GM19452 (cell line): ENCODE measurements at regions not wholly inside any gene's neighbourhood (a gene's known extent, or its start where the extent isn't known, plus 50 kb on each side); places are given as distances from the start of the nearest gene placed in this dataset.
"Not testable (repeated sequence)": the region's sequence is repeated elsewhere in the genome, so short reads cannot be mapped to it uniquely, and the experiment has no call there.

Experiments
- ATAC-seq: cut with Tn5 transposase; IDR thresholded peaks from one replicate; pipeline ENCODE4 v1.9.1; 2021; ENCODE audit not compliant: unreplicated experiment

DNA sequence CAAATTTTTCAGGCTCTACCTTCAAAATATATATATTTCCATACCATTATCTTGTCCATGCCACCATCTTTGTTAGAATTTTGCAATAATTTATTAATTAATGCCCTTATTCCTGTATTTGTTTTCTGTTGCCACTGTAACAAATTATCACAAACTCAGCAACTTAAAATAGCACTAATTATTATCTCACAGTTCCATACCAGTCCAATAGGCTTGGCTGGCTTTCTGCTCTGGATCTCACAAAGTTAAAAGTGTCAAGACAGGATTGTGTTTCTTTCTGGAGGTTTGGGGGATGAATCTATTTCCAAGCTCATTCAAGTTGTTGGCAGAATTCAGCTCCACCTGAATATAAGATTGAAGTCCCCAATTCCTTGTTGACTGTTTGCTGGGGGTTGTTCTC is 58.6 kb upstream of the SLC38A4 start:
- no peak for ATAC-seq

DNA sequence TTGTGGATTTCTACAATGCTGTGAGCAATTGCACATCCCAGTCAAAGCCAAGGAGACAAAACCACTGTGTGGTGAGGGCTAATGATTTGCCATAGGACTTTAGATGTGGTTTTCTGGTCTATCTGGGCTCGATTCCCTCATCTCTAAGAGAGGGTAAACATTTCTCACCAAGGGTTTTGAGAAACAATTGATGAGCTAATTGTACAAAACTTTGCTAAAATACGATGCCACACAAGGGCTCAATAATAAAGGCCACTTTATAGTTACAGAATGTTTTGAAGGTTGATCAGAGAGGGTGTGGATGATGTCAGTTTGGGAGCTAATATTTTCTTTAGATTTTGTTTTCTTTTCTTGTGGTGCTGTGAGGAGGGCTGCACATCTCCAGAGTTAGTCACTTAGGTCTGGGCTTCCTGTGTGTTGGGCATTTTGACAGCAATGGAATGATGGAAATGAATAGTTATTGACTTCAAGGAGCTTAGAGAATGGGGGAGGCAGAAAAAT is 60.8 kb upstream of the SLC38A4 start:
- no peak for ATAC-seq

DNA sequence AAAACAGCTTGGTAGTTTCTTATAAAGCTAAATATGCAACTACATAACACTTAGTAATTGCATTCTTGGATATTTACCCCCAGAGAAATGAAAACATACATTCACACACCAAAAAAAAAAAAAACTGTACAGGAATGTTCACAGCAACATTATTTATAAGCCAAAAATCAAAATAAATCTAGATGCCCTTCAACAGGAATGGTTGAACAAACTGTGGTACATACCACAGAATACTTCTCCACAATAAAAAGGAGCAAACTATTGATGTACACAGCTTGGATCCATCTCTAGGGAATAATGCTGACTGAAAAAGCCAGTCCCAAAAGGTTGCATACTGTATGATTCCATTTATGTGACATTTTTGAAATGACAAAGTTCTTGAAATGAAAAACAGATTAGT is 62.1 kb upstream of the SLC38A4 start:
- ATAC-seq: no peak

DNA sequence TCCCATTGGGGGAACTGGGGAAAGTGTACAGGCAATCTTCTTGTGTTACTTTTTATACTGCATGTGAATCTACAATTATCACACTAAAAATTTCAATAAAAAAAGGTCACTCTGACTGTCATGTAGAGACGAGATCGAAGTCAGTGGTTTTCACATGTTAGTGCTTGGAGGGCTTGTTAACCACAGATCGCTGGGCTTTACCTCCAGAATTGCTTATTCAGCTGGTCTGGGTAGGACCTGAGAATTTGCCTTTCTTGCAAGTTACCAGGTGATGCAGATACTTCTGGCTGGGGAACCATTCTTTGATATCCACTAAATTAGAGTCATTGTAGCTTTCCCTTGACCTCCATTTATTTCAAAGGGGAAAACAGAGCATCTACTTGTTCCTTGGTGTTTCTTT is 62.8 kb upstream of the SLC38A4 start:
- ATAC-seq: no peak

DNA sequence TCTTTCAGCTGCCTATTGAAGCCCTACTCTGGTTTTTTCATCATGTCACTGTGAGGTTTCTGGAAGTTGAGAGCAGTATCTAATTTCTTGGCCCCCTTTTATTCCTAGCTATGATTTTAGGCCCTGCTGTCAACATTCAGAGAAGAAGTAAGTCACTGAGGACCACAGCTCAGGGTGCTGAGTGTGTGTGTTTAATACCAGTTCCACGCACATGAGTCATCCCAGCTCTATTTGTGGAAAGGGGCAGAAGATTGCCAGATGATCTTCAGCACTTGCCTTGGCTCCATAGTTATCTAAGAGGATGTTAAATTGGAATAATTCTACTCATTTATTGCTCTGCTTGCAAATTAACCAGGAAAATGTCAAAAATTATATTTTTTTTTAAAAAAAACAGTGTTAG is 65.5 kb upstream of the SLC38A4 start:
- ATAC-seq: no peak

DNA sequence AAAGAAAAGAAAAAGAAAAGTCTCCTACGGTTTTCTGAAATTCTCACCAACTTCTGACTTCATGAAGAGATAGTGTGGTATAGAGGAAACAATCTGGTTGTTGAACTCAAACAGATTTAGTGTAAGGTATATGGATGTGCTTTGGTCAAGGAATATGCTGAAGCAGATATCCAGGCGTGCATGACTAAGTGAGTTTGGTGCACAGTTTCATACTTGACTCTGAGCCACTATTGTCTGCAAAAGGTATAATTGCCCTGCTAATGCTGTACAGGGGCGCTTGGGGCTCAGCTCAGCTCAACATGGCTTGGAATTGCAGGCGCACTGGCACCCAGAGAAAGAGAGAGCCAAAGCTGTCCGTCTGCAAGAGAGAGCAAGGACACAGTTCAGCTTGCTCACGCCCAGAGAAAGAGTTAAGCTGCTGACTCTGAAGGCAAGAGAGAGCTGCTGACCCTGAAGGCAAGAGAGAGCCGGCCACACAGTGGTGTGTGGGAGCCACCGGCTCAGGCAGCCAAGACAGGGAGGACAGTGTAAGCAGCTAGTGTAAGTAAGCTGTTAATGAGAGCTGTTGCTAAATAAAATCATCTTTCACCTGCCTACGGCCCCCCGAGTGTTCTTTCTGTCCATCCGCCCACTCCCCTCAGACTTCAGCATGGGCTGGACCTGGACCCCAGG is 66.4 kb upstream of the SLC38A4 start:
- no peak for ATAC-seq

DNA sequence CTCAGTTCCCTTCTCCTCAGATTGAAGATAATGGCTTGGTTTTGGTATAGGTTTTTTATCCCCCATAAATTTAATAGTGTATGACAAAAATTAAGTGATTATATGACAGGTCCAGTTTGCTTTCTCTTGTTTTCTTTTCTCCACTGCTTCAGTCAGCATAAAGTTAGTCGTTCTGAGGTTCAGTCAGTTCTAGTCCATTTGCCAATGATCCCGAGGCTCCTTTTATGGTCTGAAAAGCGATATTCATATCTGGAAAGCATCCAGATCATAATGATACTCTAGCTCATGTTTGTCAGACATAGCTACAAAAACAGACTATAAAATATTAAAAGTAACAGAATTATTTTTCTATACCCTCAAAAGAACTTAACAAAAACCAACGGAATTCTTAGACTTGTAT is 67.1 kb upstream of the SLC38A4 start:
- ATAC-seq: no peak

DNA sequence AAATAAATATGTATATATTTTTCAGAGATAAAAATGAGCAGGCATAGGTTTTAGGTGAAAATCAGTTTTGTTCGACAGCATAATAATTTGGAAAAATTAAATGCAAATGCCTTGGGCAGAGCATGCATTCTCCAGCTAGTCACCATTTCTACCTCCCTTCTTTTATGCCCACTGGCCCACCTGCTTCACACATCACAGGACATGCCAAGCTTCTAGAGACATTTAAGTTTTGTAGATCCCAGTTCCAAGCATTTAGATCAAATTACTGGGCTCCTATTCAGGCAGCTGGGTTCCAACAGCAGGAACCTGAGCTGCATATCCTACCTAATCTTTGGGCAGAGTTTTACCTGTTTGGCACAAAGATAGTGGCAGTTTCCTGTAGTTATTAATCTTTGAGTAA is 67.6 kb upstream of the SLC38A4 start:
- no peak for ATAC-seq

DNA sequence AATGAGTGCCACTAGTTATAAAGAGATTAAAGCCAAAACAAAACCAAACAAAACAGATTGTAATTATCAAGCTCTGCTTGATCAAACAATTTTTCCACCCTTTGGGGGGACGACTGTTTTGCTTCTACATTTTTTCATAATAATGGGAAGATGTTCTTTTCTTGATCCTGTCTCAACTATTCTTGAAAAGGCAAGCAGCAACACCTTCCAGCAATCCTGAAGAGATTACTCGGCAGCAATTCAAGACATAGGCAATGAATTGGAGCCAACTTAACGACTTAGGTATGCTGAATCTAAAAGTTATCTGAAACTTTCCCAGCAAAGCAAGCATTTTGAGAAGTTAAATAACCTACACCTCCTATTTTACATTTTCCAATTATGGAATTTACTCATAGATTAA is 69.9 kb upstream of the SLC38A4 start:
- ATAC-seq: no peak

DNA sequence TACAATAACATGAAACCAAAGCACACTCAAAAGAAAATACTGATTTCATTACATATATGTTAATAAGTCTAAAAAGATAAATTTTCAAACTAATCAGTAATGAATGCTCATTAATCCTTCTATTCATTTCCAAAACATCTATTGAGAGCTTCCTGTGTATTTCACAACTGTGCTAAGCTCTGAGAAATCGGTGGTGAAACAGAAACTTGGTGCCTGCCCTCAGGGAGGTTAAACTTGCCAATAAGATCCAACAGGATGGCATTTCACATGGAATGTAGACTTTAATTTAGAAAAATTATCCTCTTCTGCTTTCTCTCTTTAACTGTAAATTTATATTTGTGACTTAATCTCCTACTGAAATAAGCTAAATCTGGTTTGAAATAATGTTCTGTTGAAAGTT is 70.9 kb upstream of the SLC38A4 start:
- no peak for ATAC-seq

DNA sequence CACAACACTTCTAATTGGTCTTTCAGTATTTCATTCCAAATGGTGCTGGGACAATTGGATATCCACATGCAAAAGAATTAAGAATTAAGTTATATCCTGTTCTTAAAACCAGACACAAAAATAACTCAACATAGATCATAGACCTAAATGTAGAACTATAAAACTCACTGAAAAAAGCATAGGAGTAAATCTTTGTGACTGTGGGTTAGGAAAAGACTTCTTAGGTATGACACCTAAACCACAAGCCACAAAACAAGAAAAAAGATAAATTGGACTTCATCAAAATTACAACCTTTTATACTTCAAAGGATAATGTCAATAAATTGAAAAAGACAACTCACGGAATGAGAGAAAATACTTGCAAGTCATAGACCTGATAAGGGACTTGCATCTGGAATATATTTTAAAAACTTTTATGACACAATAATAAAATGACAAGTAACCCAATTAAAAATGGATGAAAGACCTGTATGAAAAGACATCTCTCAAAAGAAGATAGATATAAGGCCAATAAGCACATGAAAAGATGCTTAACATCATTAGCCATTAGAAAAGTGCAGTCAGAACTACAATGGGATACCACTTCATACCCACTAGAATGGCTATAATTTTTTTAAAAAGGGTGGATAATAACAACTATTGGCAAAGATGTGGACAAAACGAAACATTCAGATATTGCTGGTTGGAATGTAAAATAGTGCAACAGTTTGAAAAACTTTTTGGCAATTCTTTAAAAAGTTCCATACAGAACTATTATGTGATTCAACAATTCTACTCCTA is 72.5 kb upstream of the SLC38A4 start:
- no peak for ATAC-seq

DNA sequence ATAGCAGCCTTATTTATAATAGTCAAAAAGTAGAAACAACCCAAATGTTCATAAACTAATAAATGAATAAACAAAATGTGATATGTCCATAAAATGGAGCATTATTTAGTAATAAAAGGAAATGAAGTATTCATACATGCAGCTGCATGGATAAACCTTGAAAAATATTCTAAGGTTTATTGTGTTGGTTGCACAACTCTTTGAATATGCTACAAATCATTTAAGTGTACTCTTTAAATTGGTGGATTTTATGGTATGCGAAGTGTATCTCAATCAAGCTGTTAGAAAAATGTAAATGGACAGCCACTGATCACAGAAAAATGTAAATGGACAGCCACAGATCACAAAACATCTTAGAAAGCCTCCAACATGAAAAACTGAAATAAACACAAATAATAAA is 73.2 kb upstream of the SLC38A4 start:
- ATAC-seq: no peak

DNA sequence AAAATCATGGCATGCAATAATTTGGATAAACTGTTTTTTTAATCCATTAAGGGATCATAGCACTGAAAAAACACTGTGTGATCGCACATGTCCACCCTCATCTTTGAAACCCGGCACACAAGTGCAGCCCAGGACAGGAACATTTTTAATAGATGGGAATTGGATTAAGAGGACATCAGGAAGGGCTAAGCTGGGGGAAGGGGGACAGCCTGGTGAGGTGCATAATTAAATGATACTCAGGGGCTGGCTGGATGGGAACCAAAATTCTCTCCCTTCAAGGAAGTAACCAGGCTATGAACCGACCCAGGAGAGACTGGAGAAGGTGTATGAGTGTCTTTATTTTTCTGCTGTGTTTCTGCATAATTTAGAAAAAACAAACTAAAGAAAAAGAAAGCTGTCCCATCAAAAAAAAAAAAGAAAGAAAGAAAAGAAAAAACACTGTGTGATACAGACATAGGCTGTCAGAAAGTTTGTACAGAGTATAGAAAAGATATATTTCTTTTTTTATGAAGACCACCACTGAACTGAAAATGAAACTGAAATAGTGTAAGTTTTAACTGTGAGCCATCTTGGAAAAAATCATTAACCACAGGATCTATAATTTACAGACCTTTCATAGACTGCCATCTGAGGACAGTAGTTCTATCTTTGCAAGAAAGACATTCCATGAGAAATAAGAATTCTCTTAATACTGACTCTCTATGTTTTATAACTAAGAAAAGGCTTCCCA is 75.1 kb upstream of the SLC38A4 start:
- no peak for ATAC-seq

DNA sequence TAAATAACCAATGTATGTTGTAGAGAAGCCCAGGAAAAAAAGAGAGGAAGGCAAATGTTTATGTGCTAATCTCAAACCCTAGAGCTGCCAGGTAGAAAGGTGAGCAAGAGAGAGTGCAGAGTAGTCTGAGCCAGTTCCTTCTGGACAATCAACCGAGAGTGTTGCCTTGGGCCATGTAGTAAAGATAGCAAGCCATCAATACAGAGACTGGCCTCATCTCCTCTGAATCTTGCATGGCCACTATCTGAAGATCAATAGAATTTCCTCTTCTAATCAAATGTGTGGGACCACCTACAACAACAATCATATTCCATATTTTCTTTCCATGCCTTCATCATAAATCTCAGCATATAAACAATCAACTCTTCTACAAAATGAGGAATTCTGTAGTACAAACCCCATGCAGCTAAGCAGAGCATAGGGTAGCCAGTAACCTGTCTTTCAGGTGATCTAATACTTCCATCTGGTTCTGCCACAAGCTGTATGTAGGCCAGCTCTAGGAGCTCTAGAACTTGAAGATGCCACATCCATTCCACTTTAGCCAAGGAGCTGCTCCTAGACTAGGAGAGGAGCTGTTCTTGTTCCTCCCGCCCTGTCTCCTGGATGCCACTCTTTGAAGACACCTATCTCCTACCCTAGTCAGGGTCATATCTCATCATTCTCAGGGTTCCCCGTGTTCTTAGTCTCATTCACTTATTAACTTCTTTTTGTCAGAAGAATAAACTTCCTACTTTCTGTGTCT is 75.8 kb upstream of the SLC38A4 start:
- ATAC-seq: no peak

DNA sequence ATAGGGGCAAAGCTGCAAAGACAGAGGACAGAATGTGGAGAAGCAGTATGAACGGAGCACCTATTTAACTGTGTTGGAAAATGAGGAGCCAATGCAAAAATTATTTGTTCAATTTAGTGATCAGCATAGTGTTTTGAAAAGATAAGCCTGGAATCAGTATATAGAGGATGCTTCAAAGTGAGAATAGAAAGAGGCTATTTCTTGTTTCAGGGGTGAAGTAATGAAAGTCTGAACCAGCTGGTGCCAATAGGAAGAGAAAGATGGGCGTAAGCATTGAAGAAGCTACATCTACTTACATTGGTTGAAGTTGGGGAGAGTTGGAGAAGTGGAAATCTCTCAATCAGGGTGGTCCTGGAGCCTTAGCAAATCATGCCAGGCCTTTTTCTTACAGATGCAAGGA is 77.3 kb upstream of the SLC38A4 start:
- no peak for ATAC-seq

DNA sequence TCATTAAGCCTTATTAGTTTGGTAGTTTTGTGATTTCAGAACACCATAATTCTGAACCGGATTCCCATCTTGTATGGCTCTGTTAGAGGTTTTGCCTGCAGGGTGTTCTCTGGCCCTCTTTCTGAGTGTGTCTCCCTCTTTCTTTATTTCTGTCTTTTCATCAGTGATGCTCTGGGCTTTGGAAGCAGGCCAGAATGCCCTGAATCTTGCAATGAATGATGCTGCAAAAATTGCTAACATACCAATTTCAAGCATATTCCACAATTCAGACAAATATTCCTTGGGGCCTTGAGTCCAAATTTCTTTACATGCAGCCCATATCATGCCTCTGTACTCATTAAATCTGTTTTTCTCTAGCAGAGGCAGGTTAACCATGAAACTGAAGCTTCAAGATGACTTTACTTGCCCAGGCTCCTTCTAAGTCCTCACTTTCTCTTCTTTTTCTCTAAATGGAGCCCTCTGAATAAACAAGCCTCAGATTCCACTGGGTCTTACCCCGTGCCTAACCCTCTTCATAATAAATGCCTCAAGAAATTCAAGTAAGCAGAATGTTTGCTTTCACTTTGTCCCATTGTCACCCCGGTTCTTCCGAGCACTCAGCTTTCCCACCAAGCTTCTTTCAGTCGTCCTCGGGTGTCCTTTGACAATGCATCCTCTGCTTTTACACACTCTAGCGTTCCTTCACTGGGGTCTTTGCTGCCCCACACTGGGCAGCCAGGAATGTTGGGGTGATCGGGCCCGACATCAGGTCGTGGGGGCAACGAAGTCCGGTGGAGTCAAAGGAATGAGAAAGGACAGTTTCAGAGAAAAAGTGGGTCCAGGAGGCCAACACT is 78.8 kb upstream of the SLC38A4 start:
- no peak for ATAC-seq

DNA sequence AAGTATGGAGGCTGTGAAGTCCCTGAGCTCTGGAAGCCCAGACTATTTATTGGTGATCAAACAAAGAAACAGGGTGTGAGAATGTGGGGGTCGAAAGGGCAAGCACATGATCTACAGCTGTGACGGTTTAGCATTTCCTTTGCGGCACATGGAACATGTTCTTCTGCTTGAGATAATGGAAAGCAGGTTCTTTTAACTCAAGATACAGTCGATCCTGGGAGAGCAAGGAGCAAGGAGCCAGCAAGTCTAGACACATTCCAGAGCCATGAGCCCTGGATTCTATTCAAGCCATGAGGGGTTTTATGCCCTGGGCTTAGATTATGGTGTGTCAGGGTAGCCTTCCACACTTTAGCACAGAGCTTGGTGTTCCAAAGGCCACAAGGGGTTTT is 79.4 kb upstream of the SLC38A4 start:
- ATAC-seq: not testable (repeated sequence)

DNA sequence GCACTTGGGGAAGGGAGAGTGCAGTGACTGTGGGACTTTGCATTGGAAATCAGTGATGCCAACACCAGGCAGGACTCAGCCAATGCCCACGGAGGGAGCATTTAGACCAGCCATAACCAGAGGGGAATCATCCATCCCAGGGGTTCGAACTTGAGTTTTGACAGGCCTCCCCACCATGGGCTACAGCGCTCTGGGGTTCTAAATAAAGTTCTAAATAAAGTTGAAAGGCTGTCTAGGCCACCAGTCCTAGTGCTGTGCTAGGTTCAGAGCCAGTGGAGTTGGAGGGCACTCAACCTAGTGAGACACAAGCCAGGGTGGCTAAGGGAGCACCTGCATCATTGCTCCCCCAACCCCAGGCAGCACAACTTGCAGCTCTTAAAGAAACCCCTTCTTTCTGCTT is 82.0 kb upstream of the SLC38A4 start:
- no peak for ATAC-seq

DNA sequence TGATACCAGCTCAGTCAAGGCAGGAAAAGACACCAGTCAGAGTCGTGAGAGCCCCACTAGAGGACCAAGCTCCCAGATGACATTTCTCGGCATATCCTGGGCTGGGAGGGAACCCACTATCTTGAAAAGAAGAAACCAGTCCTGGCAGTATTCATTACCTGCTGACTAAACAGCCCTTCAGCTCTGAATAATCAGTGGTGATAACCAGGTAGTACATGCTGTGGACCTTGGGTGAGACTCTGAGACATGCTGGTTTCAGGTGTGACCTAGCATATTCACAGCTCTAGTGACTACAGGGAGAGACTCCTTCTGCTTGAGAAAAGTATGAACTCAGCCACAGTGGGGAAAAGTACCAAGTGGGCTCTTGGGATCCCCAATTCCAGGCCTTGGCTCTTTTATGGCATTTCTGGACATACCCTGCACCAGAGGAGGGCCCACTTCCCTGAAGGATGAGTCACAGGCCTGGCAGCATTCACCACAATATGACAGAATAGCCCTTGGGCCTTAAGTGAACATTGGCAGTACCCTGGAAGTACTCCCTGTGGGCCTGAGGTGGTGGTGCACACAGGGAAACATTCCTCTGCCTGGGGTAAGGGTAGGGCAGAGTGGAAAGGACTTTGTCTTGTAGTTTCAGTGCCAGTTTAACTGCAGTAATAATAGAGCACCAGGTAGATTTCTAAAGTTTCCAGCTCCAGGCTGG is 82.6 kb upstream of the SLC38A4 start:
- ATAC-seq: no peak
